A673 (cell line): ENCODE measurements at regions not wholly inside any gene's neighbourhood (a gene's known extent, or its start where the extent isn't known, plus 50 kb on each side); places are given as distances from the start of the nearest gene placed in this dataset.

ENCODE experiments used
- BruUV-seq: library from RNA; stranded (reverse); fragments of 400-500 nt; replicated peaks from 2 replicates; lab custom pipeline; 2021; lab: Mats Ljungman, UMichigan
- CTCF ChIA-PET: fragments of 300-600 bp; sonication (Branson Sonifier 250); formaldehyde crosslinking; loops from one replicate; lab custom pipeline; 2022; ENCODE audit warnings: antibody characterized with exemption; lab: Charles Lee
- POLR2A ChIA-PET: fragments of 300-600 bp; sonication (Branson Sonifier 250); formaldehyde crosslinking; loops from one replicate; lab custom pipeline; 2022; ENCODE audit warnings: antibody characterized with exemption; ENCODE audit not compliant: low non-redundant PET; lab: Charles Lee
- DNase-seq: peaks from one replicate; pipeline ENCODE4 v3.0.0-alpha.2; 2015; ENCODE audit warnings: low spot score
- H3K27ac ChIP-seq: fragments of 200-600 bp; sonication (generic); 2 replicates; pipeline ENCODE4 v1.5.1; 2016; ENCODE audit warnings: mixed run types, low read depth, mild to moderate bottlenecking, mixed read lengths, antibody characterized with exemption, low read length; ENCODE audit not compliant: poor library complexity, severe bottlenecking
- H3K27me3 ChIP-seq: fragments of 200-600 bp; sonication (generic); replicated peaks from 2 replicates; pipeline ENCODE4 v1.6.1; 2017; ENCODE audit warnings: mixed run types, low read depth, mild to moderate bottlenecking, mixed read lengths, antibody characterized with exemption, low read length; ENCODE audit not compliant: insufficient read depth, poor library complexity
- H3K36me3 ChIP-seq: fragments of 200-600 bp; sonication (generic); 2 replicates; pipeline ENCODE4 v1.6.1; 2016; ENCODE audit warnings: mixed run types, mild to moderate bottlenecking, mixed read lengths, antibody characterized with exemption, low read length; ENCODE audit not compliant: insufficient read depth, poor library complexity, severe bottlenecking
- H3K4me1 ChIP-seq: fragments of 200-600 bp; sonication (generic); 2 replicates; pipeline ENCODE4 v1.6.1; 2017; ENCODE audit warnings: mixed run types, mild to moderate bottlenecking, mixed read lengths, antibody characterized with exemption, low read length; ENCODE audit not compliant: insufficient read depth, poor library complexity, severe bottlenecking
- H3K4me3 ChIP-seq: fragments of 200-600 bp; sonication (generic); 2 replicates; pipeline ENCODE4 v1.5.1; 2016; ENCODE audit warnings: low read depth, mixed run types, mild to moderate bottlenecking, mixed read lengths, low read length; ENCODE audit not compliant: poor library complexity, severe bottlenecking
- H3K9me3 ChIP-seq: fragments of 200-600 bp; sonication (generic); 2 replicates; pipeline ENCODE4 v1.6.1; 2016; ENCODE audit warnings: mixed run types, low read depth, mild to moderate bottlenecking, mixed read lengths, antibody characterized with exemption, low read length; ENCODE audit not compliant: poor library complexity, severe bottlenecking
- EZH2 ChIP-seq: fragments of 200-600 bp; sonication (generic); IDR thresholded peaks from 2 replicates; pipeline ENCODE4 v1.6.1; 2017; ENCODE audit warnings: borderline replicate concordance, low read depth, mild to moderate bottlenecking, mixed read lengths, antibody characterized with exemption, low read length; ENCODE audit not compliant: poor library complexity, severe bottlenecking
- intact Hi-C: fragments of 100-400 bp; cut with micrococcal nuclease; formaldehyde crosslinking; loops from one replicate; pipeline ENCODE4 v1.10.0; 2022; ENCODE audit not compliant: unreplicated experiment
- TF ChIP-seq, protein P1 (sequence below): fragments of 300-800, 200-600 bp; sonication (generic); conservative IDR thresholded peaks from 2 replicates; pipeline ENCODE4 v1.5.1; 2017; ENCODE audit warnings: low read depth, mild to moderate bottlenecking, antibody characterized with exemption, low read length, moderate library complexity, mixed read lengths

DNA sequence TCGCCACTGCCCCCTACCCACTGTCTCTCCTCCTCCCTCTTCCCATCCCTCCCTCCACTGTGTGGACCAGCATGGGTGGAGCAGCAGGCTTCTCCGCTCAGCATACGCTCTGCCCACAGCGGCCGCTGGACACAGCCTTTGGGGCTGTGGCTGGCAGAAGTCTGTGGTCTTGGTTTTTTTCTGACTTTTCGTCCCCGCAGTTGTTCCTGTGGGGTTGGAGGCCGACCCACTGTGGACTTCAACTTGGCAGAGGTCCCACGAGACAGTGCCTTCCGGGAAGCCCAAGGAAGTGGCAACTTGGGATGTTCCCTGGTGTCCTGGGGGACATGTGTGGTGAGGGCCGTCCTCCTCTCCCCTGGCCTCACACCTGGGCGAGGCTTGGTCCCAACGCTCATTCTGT lies 162.5 kb upstream of the C1orf174 start:
- no peak for TF ChIP-seq EZH2
- TF ChIP-seq, protein P1, sequence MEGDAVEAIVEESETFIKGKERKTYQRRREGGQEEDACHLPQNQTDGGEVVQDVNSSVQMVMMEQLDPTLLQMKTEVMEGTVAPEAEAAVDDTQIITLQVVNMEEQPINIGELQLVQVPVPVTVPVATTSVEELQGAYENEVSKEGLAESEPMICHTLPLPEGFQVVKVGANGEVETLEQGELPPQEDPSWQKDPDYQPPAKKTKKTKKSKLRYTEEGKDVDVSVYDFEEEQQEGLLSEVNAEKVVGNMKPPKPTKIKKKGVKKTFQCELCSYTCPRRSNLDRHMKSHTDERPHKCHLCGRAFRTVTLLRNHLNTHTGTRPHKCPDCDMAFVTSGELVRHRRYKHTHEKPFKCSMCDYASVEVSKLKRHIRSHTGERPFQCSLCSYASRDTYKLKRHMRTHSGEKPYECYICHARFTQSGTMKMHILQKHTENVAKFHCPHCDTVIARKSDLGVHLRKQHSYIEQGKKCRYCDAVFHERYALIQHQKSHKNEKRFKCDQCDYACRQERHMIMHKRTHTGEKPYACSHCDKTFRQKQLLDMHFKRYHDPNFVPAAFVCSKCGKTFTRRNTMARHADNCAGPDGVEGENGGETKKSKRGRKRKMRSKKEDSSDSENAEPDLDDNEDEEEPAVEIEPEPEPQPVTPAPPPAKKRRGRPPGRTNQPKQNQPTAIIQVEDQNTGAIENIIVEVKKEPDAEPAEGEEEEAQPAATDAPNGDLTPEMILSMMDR = no peak
- no peaks in the 10 kb centered on the region for H3K27me3 ChIP-seq
- no TSS peak for BruUV-seq
- intact Hi-C loops = no loop called here
- no peak overlapping the region for H3K4me3 ChIP-seq
- CTCF ChIA-PET = no interaction called here
- H3K27ac ChIP-seq = no peak overlapping the region
- DNase-seq = no peak
- POLR2A ChIA-PET = no interaction called here
- H3K4me1 ChIP-seq = no peaks in the 10 kb centered on the region
- H3K9me3 ChIP-seq = no peaks in the 10 kb centered on the region
- H3K36me3 ChIP-seq = no peaks in the 10 kb centered on the region

- H3K4me3 ChIP-seq = no peak overlapping the region
- CTCF ChIA-PET = no interaction called here
- H3K27ac ChIP-seq = no peak overlapping the region
- no peaks in the 10 kb centered on the region for H3K36me3 ChIP-seq
- no peak for DNase-seq
- intact Hi-C loops = no loop called here
- no peaks in the 10 kb centered on the region for H3K9me3 ChIP-seq
- no peaks in the 10 kb centered on the region for H3K27me3 ChIP-seq
- POLR2A ChIA-PET = no interaction called here
- TF ChIP-seq, protein P1 = no peak
- no peak for TF ChIP-seq EZH2
- H3K4me1 ChIP-seq = no peaks in the 10 kb centered on the region
- no TSS peak for BruUV-seq
Measured at GRCh38 chr1:4062992-4063391, 162.9 kb upstream of the C1orf174 start.

GRCh38 chr1:4063516-4063915 lies 163.4 kb upstream of the C1orf174 start:
- DNase-seq = no peak
- BruUV-seq = no TSS peak
- H3K9me3 ChIP-seq = no peaks in the 10 kb centered on the region
- H3K4me1 ChIP-seq = no peaks in the 10 kb centered on the region
- H3K27me3 ChIP-seq = no peaks in the 10 kb centered on the region
- no peak overlapping the region for H3K4me3 ChIP-seq
- ChIA-PET POLR2A (no interaction called here), CTCF (no interaction called here)
- intact Hi-C loops = no loop called here
- TF ChIP-seq EZH2 = no peak
- TF ChIP-seq, protein P1 = no peak
- no peak overlapping the region for H3K27ac ChIP-seq
- no peaks in the 10 kb centered on the region for H3K36me3 ChIP-seq
